AG04449 (cell line): ENCODE measurements at regions not wholly inside any gene's neighbourhood (a gene's known extent, or its start where the extent isn't known, plus 50 kb on each side); places are given as distances from the start of the nearest gene placed in this dataset.
"Not testable (repeated sequence)": the region's sequence is repeated elsewhere in the genome, so short reads cannot be mapped to it uniquely, and the experiment has no call there.

Experiments used
- CTCF ChIA-PET: fragments of 350-600 bp; formaldehyde crosslinking; extraction: SDS; loops from one replicate; lab custom pipeline; 2021; ENCODE audit warnings: antibody characterized with exemption; lab: Yijun Ruan, JAX
- POLR2A ChIA-PET: fragments of 400-600, 350-600 bp; formaldehyde crosslinking; extraction: SDS; loops from one replicate; lab custom pipeline; 2020; ENCODE audit warnings: antibody characterized with exemption, inconsistent platforms; lab: Yijun Ruan, JAX
- DNase-seq: peaks from one replicate; pipeline ENCODE4 v3.0.0-alpha.2; 2010; ENCODE audit warnings: low read depth, low spot score
- H3K4me3 ChIP-seq: 2 replicates; pipeline ENCODE4 v1.5.1; 2011; ENCODE audit warnings: low read depth, mild to moderate bottlenecking, control low read depth, low read length
- TF ChIP-seq, protein P1 (sequence below): IDR thresholded peaks from one replicate; pipeline ENCODE4 v1.5.1; 2011; ENCODE audit warnings: mild to moderate bottlenecking, moderate library complexity, low read length, control low read depth, inconsistent platforms; ENCODE audit not compliant: insufficient read depth; ENCODE audit errors: missing control alignments

DNA sequence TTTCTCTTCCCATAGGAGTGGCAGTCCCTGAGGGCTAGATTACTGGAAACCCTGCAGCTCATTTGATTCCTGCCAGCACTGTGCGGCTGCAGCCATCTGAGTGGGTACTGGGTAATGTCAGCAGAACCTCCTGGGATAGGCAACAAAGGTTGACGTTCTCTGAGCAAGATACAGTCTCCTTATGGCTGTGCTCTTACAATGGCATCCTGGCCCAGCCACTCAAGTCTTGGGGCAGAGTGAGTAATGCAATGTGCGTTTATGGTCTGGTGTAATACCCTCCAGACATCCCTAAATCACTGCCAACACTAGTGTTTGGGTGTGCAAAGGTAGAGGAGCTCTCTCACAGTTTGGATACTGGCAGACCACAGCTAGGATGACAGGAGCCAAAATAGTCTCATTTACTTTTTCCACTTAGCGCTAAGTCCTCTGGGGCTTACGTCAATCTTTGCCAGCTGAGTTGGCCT lies 775.8 kb downstream of the ZNF385D start:
- TF ChIP-seq, protein P1, sequence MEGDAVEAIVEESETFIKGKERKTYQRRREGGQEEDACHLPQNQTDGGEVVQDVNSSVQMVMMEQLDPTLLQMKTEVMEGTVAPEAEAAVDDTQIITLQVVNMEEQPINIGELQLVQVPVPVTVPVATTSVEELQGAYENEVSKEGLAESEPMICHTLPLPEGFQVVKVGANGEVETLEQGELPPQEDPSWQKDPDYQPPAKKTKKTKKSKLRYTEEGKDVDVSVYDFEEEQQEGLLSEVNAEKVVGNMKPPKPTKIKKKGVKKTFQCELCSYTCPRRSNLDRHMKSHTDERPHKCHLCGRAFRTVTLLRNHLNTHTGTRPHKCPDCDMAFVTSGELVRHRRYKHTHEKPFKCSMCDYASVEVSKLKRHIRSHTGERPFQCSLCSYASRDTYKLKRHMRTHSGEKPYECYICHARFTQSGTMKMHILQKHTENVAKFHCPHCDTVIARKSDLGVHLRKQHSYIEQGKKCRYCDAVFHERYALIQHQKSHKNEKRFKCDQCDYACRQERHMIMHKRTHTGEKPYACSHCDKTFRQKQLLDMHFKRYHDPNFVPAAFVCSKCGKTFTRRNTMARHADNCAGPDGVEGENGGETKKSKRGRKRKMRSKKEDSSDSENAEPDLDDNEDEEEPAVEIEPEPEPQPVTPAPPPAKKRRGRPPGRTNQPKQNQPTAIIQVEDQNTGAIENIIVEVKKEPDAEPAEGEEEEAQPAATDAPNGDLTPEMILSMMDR: no peak
- ChIA-PET CTCF (no interaction called here), POLR2A (no interaction called here)
- no peak overlapping the region for H3K4me3 ChIP-seq
- no peak for DNase-seq

DNA sequence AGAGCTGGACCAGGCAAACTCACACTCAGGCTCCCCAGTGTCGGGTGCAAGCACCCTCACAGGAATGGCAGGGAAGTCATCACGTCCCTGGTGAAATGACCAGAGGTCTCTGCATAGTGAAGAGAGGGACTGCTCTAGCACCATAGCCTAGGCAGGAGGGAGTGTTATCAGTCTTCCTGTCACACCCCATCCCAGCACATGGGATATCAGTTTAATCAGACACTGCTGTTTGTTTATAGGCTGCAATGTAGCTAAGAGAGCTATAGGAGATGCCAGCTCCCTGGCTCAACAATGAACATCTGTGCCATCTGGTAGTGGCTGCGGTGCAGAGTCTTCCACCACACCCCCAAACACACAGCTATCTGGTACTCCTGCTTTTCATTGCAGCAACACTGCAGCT lies 776.6 kb downstream of the ZNF385D start:
- CTCF ChIA-PET: no interaction called here
- no peak overlapping the region for H3K4me3 ChIP-seq
- POLR2A ChIA-PET: no interaction called here
- TF ChIP-seq, protein P1: no peak
- no peak for DNase-seq

DNA sequence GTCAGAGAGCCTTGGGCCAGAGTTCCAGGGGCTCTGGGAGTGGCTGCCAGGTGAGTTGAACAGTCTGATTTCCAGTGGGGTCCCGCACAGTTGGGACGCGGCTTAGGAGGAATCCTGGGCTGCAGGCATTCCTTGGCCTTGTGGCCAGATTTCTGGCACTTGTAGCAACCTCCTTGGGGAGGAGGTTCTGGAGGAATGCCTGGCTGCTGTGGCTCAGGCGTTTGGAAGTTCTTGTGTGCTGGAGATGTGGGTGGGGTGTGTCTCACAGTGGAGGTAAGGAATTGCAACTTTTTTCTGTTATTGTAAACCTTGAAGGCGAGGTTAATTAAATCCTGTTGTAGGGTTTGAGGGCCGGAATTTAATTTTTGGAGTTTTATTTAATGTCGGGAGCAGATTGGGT lies 780.2 kb downstream of the ZNF385D start:
- POLR2A ChIA-PET, H3K4me3 ChIP-seq, CTCF ChIA-PET, DNase-seq: not testable (repeated sequence)

DNA sequence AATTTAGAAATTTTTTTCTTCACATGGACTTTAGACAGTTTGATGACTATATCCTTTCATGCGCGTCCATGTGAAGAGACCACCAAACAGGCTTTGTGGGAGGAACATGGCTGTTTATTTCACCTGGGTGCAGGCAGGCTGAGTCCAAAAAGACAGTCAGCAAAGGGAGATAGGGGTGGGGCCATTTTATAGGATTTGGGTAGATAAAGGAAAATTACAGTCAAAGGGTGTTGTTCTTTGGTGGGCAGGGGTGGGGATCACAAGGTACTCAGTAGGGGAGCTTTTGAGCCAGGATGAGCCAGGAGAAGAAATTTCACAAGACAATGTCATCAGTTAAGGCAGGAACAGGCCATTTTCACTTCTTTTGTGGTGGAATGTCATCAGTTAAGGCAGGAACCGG lies 781.5 kb upstream of the SGO1 start:
- DNase-seq, POLR2A ChIA-PET, CTCF ChIA-PET, H3K4me3 ChIP-seq: not testable (repeated sequence)

DNA sequence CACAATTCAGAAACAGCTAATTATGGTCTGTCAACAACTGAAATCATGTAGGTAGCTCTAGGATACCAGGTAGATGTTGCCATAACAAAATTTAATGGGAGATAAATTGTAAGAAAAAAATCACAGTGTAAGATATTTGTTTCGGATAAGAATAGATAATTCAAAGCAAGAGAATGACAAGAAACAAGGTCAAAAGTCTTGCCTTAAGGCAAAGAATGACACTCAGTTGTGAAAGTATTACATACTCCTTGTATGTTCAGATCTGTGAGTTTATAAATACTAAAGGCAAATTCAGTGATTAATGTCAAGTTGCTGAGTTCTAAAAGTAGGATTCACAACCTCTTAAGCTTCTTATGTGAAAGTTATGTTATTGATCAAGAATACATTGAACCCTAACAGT lies 772.2 kb upstream of the SGO1 start:
- POLR2A ChIA-PET: no interaction called here
- TF ChIP-seq, protein P1: no peak
- no peak overlapping the region for H3K4me3 ChIP-seq
- CTCF ChIA-PET: no interaction called here
- DNase-seq: no peak

DNA sequence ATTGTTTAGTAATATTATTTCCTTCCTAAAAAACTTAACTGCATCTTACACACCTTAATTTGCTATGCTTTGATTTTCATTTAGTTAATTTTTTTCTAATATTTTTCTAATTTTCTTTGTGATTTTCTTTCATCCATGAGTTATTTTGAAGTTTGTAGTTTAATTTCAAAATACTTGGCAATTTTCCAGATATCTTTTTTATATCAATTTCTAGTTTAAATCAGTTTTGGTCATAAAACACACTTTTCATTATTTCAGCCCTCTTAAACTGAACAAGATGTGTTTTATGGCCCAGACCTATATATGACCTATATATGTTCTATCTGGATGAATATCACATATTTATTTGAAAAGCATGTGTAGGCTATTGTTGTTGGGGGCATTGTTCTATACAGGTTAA lies 759.9 kb upstream of the SGO1 start:
- ChIA-PET CTCF (no interaction called here), POLR2A (no interaction called here)
- TF ChIP-seq, protein P1: no peak

DNA sequence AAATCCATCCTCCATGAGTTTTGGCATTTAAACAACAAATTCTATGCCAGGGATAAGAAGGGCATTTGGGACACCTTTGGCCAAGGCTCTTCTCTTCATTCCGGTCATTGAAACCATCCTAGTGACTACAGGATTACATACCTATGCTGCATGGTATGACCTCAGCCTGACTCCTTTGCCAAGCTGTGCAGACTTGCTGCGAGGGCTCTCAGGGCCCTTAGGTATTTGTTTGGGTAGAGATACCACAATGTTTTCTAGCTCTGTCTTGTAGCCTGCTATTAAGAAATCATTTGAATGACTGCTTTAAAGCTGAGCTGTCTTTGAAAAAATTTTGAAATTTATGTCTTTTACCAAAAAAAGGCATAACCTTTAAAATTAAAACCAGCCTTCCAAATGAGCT lies 749.8 kb upstream of the SGO1 start:
- TF ChIP-seq, protein P1: no peak
- DNase-seq: no peak
- H3K4me3 ChIP-seq: no peak overlapping the region
- POLR2A ChIA-PET: no interaction called here
- CTCF ChIA-PET: no interaction called here

More for the DNA sequence above, 759.9 kb upstream of the SGO1 start:
- no peak for DNase-seq
- no peak overlapping the region for H3K4me3 ChIP-seq
